ENCODE measurements at regions not wholly inside any gene's neighbourhood (a gene's known extent, or its start where the extent isn't known, plus 50 kb on each side); places are given as distances from the start of the nearest gene placed in this dataset.

- TF ChIP-seq, protein P1, sequence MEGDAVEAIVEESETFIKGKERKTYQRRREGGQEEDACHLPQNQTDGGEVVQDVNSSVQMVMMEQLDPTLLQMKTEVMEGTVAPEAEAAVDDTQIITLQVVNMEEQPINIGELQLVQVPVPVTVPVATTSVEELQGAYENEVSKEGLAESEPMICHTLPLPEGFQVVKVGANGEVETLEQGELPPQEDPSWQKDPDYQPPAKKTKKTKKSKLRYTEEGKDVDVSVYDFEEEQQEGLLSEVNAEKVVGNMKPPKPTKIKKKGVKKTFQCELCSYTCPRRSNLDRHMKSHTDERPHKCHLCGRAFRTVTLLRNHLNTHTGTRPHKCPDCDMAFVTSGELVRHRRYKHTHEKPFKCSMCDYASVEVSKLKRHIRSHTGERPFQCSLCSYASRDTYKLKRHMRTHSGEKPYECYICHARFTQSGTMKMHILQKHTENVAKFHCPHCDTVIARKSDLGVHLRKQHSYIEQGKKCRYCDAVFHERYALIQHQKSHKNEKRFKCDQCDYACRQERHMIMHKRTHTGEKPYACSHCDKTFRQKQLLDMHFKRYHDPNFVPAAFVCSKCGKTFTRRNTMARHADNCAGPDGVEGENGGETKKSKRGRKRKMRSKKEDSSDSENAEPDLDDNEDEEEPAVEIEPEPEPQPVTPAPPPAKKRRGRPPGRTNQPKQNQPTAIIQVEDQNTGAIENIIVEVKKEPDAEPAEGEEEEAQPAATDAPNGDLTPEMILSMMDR (IDR thresholded peaks at IDR 0.05; ENCODE audit: low read depth, low read length) = no peak
- no peak overlapping the region for H3K4me3 ChIP-seq (ENCODE audit: low read depth, low read length)
Measured at GRCh38 chr5:118752969-118753368, 235.4 kb downstream of the DTWD2 start.

DNA sequence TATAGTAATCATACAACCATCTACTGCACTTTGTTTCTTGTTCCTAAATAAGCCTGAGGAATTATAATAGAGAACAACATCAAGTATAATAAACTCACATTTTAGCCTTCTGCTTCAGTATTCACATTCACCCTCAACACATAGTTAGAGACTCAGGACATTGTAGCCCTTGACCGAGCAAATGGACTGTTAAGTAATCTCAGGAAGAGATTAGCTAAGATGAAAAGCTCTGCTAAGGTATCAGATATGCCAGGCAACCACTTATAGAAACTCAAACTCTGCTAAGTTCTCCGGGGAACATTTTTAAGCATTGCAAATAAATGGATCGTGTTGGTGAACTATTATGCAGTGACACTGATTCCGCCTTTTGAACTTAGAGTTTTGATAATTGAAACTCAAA, 252.0 kb downstream of the DTWD2 start:
- TF ChIP-seq, protein P1 (IDR thresholded peaks at IDR 0.05; ENCODE audit: low read depth, low read length) = no peak
- H3K4me3 ChIP-seq (ENCODE audit: low read depth, low read length) = no peak overlapping the region

DNA sequence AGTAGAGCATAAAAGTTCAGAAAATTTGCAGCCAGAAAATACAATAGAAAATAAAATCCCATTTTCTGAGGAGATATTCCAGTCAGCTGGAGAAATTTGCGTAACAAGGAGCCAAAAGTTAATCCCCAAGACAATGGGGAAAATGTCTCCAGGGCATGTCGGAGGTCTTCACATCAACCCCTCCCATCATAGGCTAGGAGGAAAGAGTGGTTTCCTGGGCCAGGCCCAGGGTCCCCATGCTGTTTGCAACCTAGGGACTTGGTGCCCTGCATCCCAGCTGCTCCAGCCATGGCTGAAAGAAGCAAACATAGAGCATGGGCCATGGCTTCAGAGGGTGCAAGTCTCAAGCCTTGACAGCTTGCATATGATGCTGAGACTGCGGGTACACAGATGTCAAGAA, 255.0 kb downstream of the DTWD2 start:
- H3K4me3 ChIP-seq (ENCODE audit: low read depth, low read length) = no peak overlapping the region
- TF ChIP-seq, protein P1 (IDR thresholded peaks at IDR 0.05; ENCODE audit: low read depth, low read length) = no peak

DNA sequence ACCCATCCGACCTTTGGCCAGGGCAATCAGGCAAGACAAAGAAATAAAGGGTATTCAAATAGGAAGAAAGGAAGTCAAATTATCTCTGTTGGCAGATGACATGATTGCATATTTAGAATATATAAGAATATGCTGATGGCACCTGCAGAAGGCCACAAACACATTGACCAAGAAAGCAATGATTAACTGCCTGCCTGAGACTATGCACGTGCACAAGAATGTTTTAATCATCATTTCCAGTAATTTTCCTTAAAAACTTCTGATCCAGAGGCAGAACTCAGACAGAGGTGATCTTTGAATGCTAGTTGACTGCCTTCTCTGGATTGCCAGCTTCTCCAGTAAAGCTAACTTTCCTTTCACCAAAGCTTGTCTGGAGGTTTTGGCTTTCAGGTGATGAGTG, 260.2 kb downstream of the DTWD2 start:
- TF ChIP-seq, protein P1 (IDR thresholded peaks at IDR 0.05; ENCODE audit: low read depth, low read length) = no peak
- no peak overlapping the region for H3K4me3 ChIP-seq (ENCODE audit: low read depth, low read length)

GRCh38 chr5:118726891-118727290, 261.5 kb downstream of the DTWD2 start:
- no peak overlapping the region for H3K4me3 ChIP-seq (ENCODE audit: low read depth, low read length)
- TF ChIP-seq, protein P1 (IDR thresholded peaks at IDR 0.05; ENCODE audit: low read depth, low read length) = no peak

DNA sequence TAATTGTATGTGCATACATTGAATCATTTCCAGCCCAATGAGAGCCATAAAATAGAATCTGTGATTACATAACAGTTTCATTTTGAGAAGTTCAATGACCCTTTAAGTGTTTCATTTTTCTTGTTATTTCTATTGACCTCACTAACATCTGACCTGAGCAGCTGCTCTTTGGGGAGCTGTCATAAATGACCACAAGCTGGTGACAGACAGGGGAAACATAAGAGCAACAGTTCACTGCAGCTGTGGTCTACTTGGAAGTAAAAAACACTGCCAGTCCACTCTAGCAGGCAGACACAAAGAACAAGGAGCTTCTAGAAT, 265.4 kb downstream of the DTWD2 start:
- TF ChIP-seq, protein P1 (IDR thresholded peaks at IDR 0.05; ENCODE audit: low read depth, low read length) = no peak
- H3K4me3 ChIP-seq (ENCODE audit: low read depth, low read length) = no peak overlapping the region

- no peak overlapping the region for H3K4me3 ChIP-seq (ENCODE audit: low read depth, low read length)
- TF ChIP-seq, protein P1 (IDR thresholded peaks at IDR 0.05; ENCODE audit: low read depth, low read length) = no peak
Measured at GRCh38 chr5:118722122-118723020, 266.0 kb downstream of the DTWD2 start.

All from WI38 (cell line).